ENCODE measurements at regions not wholly inside any gene's neighbourhood (a gene's known extent, or its start where the extent isn't known, plus 50 kb on each side); places are given as distances from the start of the nearest gene placed in this dataset.

GRCh38 chr3:145820170-145820569, 340.8 kb downstream of the PLOD2 start:
- H2AFZ ChIP-seq (ENCODE audit: low read depth, low read length), result no peak overlapping the region
- no peaks in the 10 kb centered on the region for H3K79me2 ChIP-seq (replicated peaks; ENCODE audit: insufficient read depth, low read length)
- H3K9me2 ChIP-seq (ENCODE audit: insufficient read depth, low read length), result no peaks in the 10 kb centered on the region
- H3K9me3 ChIP-seq (ENCODE audit: low read length), result no peaks in the 10 kb centered on the region
- no peaks in the 10 kb centered on the region for H3F3A ChIP-seq (ENCODE audit: insufficient read depth, low read length, poor library complexity, severe bottlenecking)
- H3K27ac ChIP-seq (ENCODE audit: low read length), result no peak overlapping the region
- no peak overlapping the region for H3K4me2 ChIP-seq (ENCODE audit: low read length)
- H3K36me3 ChIP-seq (ENCODE audit: insufficient read depth, low read length), result no peaks in the 10 kb centered on the region
- TF ChIP-seq EP300 (conservative IDR thresholded peaks at IDR 0.05; ENCODE audit: poor library complexity, severe bottlenecking) (no peak), RAD21 (conservative IDR thresholded peaks at IDR 0.05) (no peak), SMC3 (conservative IDR thresholded peaks at IDR 0.05; ENCODE audit: poor library complexity) (no peak), TAF1 (IDR thresholded peaks at IDR 0.05; ENCODE audit: low read depth) (no peak), MXI1 (conservative IDR thresholded peaks at IDR 0.05; ENCODE audit: poor library complexity, severe bottlenecking) (no peak), EZH2 (IDR thresholded peaks at IDR 0.05; ENCODE audit: borderline replicate concordance, insufficient read depth, low read length, poor library complexity, severe bottlenecking) (no peak), REST (IDR thresholded peaks at IDR 0.05; ENCODE audit: borderline replicate concordance) (no peak), POLR2AphosphoS5 (IDR thresholded peaks at IDR 0.05) (no peak)
- TF ChIP-seq, protein P1, sequence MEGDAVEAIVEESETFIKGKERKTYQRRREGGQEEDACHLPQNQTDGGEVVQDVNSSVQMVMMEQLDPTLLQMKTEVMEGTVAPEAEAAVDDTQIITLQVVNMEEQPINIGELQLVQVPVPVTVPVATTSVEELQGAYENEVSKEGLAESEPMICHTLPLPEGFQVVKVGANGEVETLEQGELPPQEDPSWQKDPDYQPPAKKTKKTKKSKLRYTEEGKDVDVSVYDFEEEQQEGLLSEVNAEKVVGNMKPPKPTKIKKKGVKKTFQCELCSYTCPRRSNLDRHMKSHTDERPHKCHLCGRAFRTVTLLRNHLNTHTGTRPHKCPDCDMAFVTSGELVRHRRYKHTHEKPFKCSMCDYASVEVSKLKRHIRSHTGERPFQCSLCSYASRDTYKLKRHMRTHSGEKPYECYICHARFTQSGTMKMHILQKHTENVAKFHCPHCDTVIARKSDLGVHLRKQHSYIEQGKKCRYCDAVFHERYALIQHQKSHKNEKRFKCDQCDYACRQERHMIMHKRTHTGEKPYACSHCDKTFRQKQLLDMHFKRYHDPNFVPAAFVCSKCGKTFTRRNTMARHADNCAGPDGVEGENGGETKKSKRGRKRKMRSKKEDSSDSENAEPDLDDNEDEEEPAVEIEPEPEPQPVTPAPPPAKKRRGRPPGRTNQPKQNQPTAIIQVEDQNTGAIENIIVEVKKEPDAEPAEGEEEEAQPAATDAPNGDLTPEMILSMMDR (IDR thresholded peaks at IDR 0.05; ENCODE audit: poor library complexity, severe bottlenecking), result no peak
- no peak overlapping the region for H3K9ac ChIP-seq (ENCODE audit: low read length)
- no peak overlapping the region for H3K4me3 ChIP-seq (ENCODE audit: low read length)
- no peaks in the 10 kb centered on the region for H3K27me3 ChIP-seq (ENCODE audit: insufficient read depth, low read depth, low read length)
- H4K20me1 ChIP-seq (ENCODE audit: insufficient read depth), result no peaks in the 10 kb centered on the region

DNA sequence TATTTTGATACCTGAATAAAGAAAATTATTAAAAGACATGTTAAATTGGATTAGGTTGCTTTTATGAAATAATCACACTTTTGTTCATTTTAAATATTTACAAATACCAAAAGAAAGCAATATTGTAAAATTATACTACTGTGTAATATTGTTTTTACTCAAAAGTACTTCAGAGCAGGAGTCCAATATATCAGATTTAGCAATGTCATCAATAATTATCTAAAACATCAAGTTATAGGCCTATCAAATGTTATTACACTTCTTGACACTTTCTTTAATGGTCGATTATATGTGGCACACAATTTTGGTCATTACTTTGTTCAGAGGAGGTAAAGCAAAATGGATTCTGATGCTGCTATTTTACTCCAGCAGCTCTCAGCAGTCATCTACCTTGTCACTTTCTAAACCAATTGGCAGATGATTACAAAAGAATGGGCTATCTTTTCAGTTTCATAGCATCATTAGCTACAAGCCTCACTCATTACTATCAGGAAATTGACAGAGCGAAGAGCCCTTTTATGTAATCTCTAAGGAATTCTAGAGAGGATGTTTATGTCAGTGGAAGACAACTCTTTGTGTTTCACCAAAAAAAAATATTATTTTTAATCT, 318.6 kb downstream of the PLOD2 start:
- H3K4me2 ChIP-seq (ENCODE audit: low read length), result peak overlapping the region; percentile 15
- H3K27me3 ChIP-seq (ENCODE audit: insufficient read depth, low read depth, low read length), result no peaks in the 10 kb centered on the region
- TF ChIP-seq, protein P1 (IDR thresholded peaks at IDR 0.05; ENCODE audit: poor library complexity, severe bottlenecking), result no peak
- peak; percentile 98 for TF ChIP-seq EP300 (conservative IDR thresholded peaks at IDR 0.05; ENCODE audit: poor library complexity, severe bottlenecking)
- no peak for TF ChIP-seq TAF1 (IDR thresholded peaks at IDR 0.05; ENCODE audit: low read depth)
- TF ChIP-seq REST (IDR thresholded peaks at IDR 0.05; ENCODE audit: borderline replicate concordance), result peak; percentile 71
- peak; percentile 94 for TF ChIP-seq POLR2AphosphoS5 (IDR thresholded peaks at IDR 0.05)
- no peak overlapping the region for H3K27ac ChIP-seq (ENCODE audit: low read length)
- H2AFZ ChIP-seq (ENCODE audit: low read depth, low read length), result no peak overlapping the region
- no peaks in the 10 kb centered on the region for H3K9me2 ChIP-seq (ENCODE audit: insufficient read depth, low read length)
- H3K36me3 ChIP-seq (ENCODE audit: insufficient read depth, low read length), result no peaks in the 10 kb centered on the region
- no peaks in the 10 kb centered on the region for H3K9me3 ChIP-seq (ENCODE audit: low read length)
- H3K79me2 ChIP-seq (replicated peaks; ENCODE audit: insufficient read depth, low read length), result no peaks in the 10 kb centered on the region
- no peak overlapping the region for H3K9ac ChIP-seq (ENCODE audit: low read length)
- H4K20me1 ChIP-seq (ENCODE audit: insufficient read depth), result no peaks in the 10 kb centered on the region
- H3K4me3 ChIP-seq (ENCODE audit: low read length), result no peak overlapping the region
- H3F3A ChIP-seq (ENCODE audit: insufficient read depth, low read length, poor library complexity, severe bottlenecking), result no peaks in the 10 kb centered on the region
